ES-I3 (cell line): ENCODE measurements at regions not wholly inside any gene's neighbourhood (a gene's known extent, or its start where the extent isn't known, plus 50 kb on each side); places are given as distances from the start of the nearest gene placed in this dataset.

ENCODE experiments used
- H3K36me3 ChIP-seq: 2 replicates; pipeline ENCODE4 v1.6.1; 2013; ENCODE audit warnings: mild to moderate bottlenecking, low read length, control low read depth, moderate library complexity; ENCODE audit not compliant: insufficient read depth
- H3K4me1 ChIP-seq: 2 replicates; pipeline ENCODE4 v1.6.1; 2013; ENCODE audit warnings: mild to moderate bottlenecking, control low read depth, low read length; ENCODE audit not compliant: insufficient read depth
- H3K9ac ChIP-seq: 2 replicates; pipeline ENCODE4 v1.6.1; 2013; ENCODE audit warnings: low read depth, mild to moderate bottlenecking, low read length, moderate library complexity
- H3K9me3 ChIP-seq: 2 replicates; pipeline ENCODE4 v1.6.1; 2013; ENCODE audit warnings: mild to moderate bottlenecking, low read length, moderate library complexity; ENCODE audit not compliant: control insufficient read depth, insufficient read depth

DNA sequence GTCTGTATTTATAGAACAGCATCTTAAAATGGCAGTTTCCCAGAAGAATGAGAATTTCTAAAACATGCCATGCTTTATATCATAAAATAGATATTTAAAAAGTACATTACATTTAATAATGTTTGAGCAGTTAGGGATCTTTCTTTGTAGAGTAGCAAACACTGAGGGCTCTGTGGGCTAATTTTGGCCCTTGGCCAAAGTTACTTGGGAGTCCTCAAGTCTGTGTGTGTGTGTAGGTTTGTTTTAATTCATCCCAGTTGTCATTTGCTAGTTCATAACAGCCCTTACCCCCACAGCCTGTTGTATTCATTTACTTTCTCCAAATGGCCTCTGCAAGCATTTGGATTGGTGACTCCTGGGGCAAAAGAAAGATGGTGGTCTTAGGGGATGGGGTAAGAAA is 576.4 kb upstream of the SGCD start:
- Histone ChIP-seq H3K36me3 (no peaks in the 10 kb centered on the region), H3K9me3 (no peaks in the 10 kb centered on the region), H3K9ac (no peak overlapping the region), H3K4me1 (no peaks in the 10 kb centered on the region)

DNA sequence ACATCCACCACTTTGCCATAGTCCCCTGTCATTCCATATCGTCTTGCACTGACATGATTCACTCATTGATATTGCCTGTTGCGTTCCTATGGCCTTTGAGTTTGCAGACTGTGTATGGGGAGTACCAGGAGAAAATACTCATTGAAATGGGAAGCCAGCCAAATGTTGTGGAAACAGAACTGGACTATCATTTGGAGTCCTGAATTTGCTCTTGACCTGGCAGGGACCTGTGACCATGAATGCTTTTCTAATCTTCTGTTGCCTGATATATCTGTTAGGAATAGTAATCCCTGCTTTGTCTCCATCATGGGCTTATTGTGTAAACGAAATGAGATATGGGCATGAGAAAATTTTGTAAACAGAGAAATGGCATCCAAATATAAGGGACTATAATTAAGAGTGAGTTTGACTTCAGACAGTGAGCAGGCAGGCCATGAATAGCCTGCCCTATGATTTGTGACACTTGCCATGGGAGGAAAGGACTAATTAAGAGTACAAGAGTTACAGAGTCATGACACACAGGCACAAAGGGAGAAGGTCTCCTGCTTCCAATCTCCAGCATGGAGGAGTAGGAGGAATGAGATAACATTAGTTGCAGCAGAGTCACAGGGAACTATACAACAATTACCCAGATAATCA is 572.9 kb upstream of the SGCD start:
- H3K36me3 ChIP-seq, result no peaks in the 10 kb centered on the region
- H3K9me3 ChIP-seq, result no peaks in the 10 kb centered on the region
- H3K4me1 ChIP-seq, result no peaks in the 10 kb centered on the region
- no peak overlapping the region for H3K9ac ChIP-seq

DNA sequence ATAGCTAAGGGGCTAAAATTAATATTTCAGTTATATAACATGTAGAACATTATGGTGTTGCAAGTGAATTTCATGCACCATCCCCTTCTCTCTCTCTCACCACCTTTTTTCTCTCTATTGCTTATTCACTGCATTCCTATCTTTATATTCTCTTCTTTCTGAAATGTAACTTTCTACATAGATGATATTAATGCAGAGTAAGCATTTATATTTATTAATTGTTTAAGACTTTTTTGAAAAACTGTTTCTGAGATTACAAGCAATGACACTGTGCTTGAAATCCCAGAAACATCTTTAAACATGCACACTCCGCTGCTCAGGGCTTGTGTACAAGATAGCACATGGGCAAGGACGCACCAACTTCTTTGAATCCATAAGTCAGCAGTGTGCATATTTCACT is 567.7 kb upstream of the SGCD start:
- no peaks in the 10 kb centered on the region for H3K9me3 ChIP-seq
- no peak overlapping the region for H3K9ac ChIP-seq
- H3K4me1 ChIP-seq, result no peaks in the 10 kb centered on the region
- H3K36me3 ChIP-seq, result no peaks in the 10 kb centered on the region

DNA sequence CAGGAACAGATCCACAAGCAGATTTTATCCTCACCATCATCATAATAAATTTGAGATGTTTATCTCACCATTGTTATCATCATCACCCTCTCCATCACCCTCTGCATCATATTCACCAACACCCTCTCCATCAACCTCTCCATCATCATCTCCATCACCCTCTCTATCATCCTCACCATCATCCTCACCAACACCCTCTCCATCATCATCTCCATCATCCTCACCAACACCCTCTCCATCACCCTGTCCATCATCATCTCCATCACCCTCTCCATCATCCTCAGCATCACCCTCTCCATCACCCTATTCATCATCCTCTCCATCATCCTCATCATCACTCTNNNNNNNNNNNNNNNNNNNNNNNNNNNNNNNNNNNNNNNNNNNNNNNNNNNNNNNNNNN is 567.0 kb upstream of the SGCD start:
- no peaks in the 10 kb centered on the region for H3K9me3 ChIP-seq
- no peak overlapping the region for H3K9ac ChIP-seq
- H3K4me1 ChIP-seq, result no peaks in the 10 kb centered on the region
- H3K36me3 ChIP-seq, result no peaks in the 10 kb centered on the region

- Histone ChIP-seq H3K9ac (no peak overlapping the region), H3K36me3 (no peaks in the 10 kb centered on the region), H3K9me3 (no peaks in the 10 kb centered on the region), H3K4me1 (no peaks in the 10 kb centered on the region)
Measured at GRCh38 chr5:155761502-155761901, 565.5 kb upstream of the SGCD start.

GRCh38 chr5:155765715-155766114 is 561.2 kb upstream of the SGCD start:
- no peak overlapping the region for H3K9ac ChIP-seq
- H3K36me3 ChIP-seq, result no peaks in the 10 kb centered on the region
- no peaks in the 10 kb centered on the region for H3K4me1 ChIP-seq
- no peaks in the 10 kb centered on the region for H3K9me3 ChIP-seq

GRCh38 chr5:155767470-155767869 is 559.5 kb upstream of the SGCD start:
- Histone ChIP-seq H3K9me3 (no peaks in the 10 kb centered on the region), H3K4me1 (peaks cover 4% of the 10 kb centered on the region; the same call in 1 of the 2 replicates), H3K36me3 (no peaks in the 10 kb centered on the region), H3K9ac (no peak overlapping the region)

DNA sequence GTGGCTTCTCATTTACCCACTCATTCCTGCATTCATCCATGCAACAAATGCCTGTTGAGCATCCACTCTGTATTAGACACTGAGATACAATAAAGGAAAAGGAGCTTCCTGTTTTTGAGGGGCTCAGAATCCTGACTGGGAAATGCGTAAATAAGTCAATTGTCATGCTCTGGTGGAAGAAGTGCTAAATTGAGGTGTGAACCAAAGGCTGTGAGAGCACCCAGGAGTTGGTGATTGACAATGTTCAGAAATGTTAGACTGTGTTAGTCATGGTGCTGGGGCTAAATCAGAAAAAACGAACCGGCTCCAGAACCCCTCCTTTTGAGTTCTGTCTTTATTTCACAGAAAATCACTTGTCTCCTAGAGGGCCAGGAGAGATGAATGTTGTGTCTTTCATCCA is 558.6 kb upstream of the SGCD start:
- Histone ChIP-seq H3K36me3 (no peaks in the 10 kb centered on the region), H3K9me3 (no peaks in the 10 kb centered on the region), H3K9ac (no peak overlapping the region), H3K4me1 (peaks cover 9% of the 10 kb centered on the region; the same call in 1 of the 2 replicates)

DNA sequence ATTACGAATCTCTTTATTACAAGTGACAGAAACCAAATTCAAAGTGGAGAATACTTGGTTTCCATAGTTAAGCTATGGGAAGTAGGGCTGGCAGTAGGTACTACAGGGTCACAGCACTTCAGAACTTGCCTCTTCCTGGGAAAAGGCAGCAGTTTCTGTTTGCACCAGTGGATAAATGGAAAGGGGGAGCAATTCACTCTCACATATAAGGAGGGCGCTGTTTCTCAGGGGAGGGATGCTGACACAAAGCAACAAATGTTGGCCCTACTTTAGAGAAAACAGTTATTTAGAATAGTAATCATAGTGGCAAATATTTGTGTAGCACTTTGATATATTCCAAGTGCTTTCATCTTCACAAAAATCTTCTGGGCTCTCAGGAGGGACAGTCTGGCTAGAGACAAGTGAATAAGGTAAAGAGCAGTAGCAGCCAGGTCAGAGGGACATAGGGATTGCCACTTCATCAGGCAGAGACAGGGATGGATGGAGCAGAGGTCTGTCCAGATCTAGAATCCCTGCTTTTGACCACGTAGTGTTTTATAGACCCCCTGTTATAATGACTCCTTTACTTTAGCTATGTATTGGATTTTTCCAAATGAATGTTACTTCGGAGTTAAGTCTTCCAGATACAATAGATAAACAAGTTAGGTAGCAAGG is 554.8 kb upstream of the SGCD start:
- Histone ChIP-seq H3K9me3 (no peaks in the 10 kb centered on the region), H3K4me1 (peaks cover 9% of the 10 kb centered on the region; the same call in 1 of the 2 replicates), H3K36me3 (no peaks in the 10 kb centered on the region), H3K9ac (no peak overlapping the region)

GRCh38 chr5:155773680-155774079 is 553.3 kb upstream of the SGCD start:
- no peak overlapping the region for H3K9ac ChIP-seq
- no peaks in the 10 kb centered on the region for H3K36me3 ChIP-seq
- peaks cover 9% of the 10 kb centered on the region; the same call in 1 of the 2 replicates for H3K4me1 ChIP-seq
- no peaks in the 10 kb centered on the region for H3K9me3 ChIP-seq

GRCh38 chr5:155780260-155780659 is 546.7 kb upstream of the SGCD start:
- H3K4me1 ChIP-seq, result no peaks in the 10 kb centered on the region
- no peak overlapping the region for H3K9ac ChIP-seq
- no peaks in the 10 kb centered on the region for H3K9me3 ChIP-seq
- H3K36me3 ChIP-seq, result no peaks in the 10 kb centered on the region

- Histone ChIP-seq H3K36me3 (no peaks in the 10 kb centered on the region), H3K9ac (no peak overlapping the region), H3K9me3 (no peaks in the 10 kb centered on the region), H3K4me1 (no peaks in the 10 kb centered on the region)
Measured at GRCh38 chr5:155783246-155783645, 543.7 kb upstream of the SGCD start.

DNA sequence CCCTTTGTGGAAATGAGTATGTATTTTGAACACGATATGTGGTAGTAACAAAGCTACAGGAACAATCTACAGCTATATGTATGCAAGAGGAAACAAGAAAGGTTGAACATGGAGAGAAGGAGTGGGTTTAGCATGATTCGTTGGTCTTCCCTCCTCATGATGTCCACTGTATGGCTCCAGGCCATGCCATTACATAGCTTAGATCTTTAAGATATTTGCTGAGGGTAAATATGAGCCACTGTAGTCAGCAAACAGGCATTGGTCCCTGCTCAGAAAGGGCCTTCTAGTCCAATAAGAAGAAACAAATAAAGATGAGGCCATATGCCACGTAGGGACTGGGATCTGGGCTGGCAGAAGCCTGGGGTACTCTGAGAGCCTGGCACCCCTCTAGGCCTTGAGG is 543.2 kb upstream of the SGCD start:
- Histone ChIP-seq H3K4me1 (no peaks in the 10 kb centered on the region), H3K9ac (no peak overlapping the region), H3K36me3 (no peaks in the 10 kb centered on the region), H3K9me3 (no peaks in the 10 kb centered on the region)

- Histone ChIP-seq H3K9ac (no peak overlapping the region), H3K4me1 (no peaks in the 10 kb centered on the region), H3K9me3 (no peaks in the 10 kb centered on the region)
Measured at GRCh38 chr5:155786108-155786507, 540.9 kb upstream of the SGCD start.

GRCh38 chr5:155792873-155793272 is 534.1 kb upstream of the SGCD start:
- no peak overlapping the region for H3K9ac ChIP-seq
- no peaks in the 10 kb centered on the region; the same call in 1 of the 2 replicates for H3K9me3 ChIP-seq
- H3K4me1 ChIP-seq, result no peaks in the 10 kb centered on the region
- H3K36me3 ChIP-seq, result no peaks in the 10 kb centered on the region

More at GRCh38 chr5:155786108-155786507, 540.9 kb upstream of the SGCD start:
- H3K36me3 ChIP-seq, result no peaks in the 10 kb centered on the region
